ENCODE measurements at regions not wholly inside any gene's neighbourhood (a gene's known extent, or its start where the extent isn't known, plus 50 kb on each side); places are given as distances from the start of the nearest gene placed in this dataset.
A peak's percentile ranks its signal among the peaks of the same experiment; 100 is the strongest.

- no peak for DNase-seq
- H3K4me3 ChIP-seq (ENCODE audit: insufficient read depth, low read depth, low read length) = no peak overlapping the region
- no peaks in the 10 kb centered on the region for H3K36me3 ChIP-seq (replicated peaks; ENCODE audit: control insufficient read depth, insufficient read depth, low read length)
- no peaks in the 10 kb centered on the region for H3K27me3 ChIP-seq (ENCODE audit: control insufficient read depth, insufficient read depth, low read length)
Observed at GRCh38 chr5:166356096-166356495, 1935.3 kb upstream of the WWC1 start.

- Histone ChIP-seq H3K27me3 (ENCODE audit: control insufficient read depth, insufficient read depth, low read length) (no peaks in the 10 kb centered on the region), H3K36me3 (replicated peaks; ENCODE audit: control insufficient read depth, insufficient read depth, low read length) (no peaks in the 10 kb centered on the region), H3K4me3 (ENCODE audit: insufficient read depth, low read depth, low read length) (no peak overlapping the region)
- DNase-seq = no peak
Observed at GRCh38 chr5:166358127-166358830, 1933.2 kb upstream of the WWC1 start.

- no peaks in the 10 kb centered on the region for H3K36me3 ChIP-seq (replicated peaks; ENCODE audit: control insufficient read depth, insufficient read depth, low read length)
- DNase-seq = no peak
Observed at GRCh38 chr5:166363087-166363760, 1928.2 kb upstream of the WWC1 start.

GRCh38 chr5:166365164-166365563 is 1926.3 kb upstream of the WWC1 start:
- no peaks in the 10 kb centered on the region for H3K36me3 ChIP-seq (replicated peaks; ENCODE audit: control insufficient read depth, insufficient read depth, low read length)
- H3K27me3 ChIP-seq (ENCODE audit: control insufficient read depth, insufficient read depth, low read length) = no peaks in the 10 kb centered on the region; the same call in 1 of the 2 replicates
- H3K4me3 ChIP-seq (ENCODE audit: insufficient read depth, low read depth, low read length) = no peak overlapping the region
- no peak for DNase-seq

More at GRCh38 chr5:166363087-166363760, 1928.2 kb upstream of the WWC1 start:
- Histone ChIP-seq H3K27me3 (ENCODE audit: control insufficient read depth, insufficient read depth, low read length) (no peaks in the 10 kb centered on the region; the same call in 1 of the 2 replicates), H3K4me3 (ENCODE audit: insufficient read depth, low read depth, low read length) (no peak overlapping the region)

- Histone ChIP-seq H3K27me3 (ENCODE audit: control insufficient read depth, insufficient read depth, low read length) (peaks cover 2% of the 10 kb centered on the region; the same call in 1 of the 2 replicates), H3K36me3 (replicated peaks; ENCODE audit: control insufficient read depth, insufficient read depth, low read length) (no peaks in the 10 kb centered on the region), H3K4me3 (ENCODE audit: insufficient read depth, low read depth, low read length) (no peak overlapping the region)
- no peak for DNase-seq
Observed at GRCh38 chr5:166367391-166367790, 1924.1 kb upstream of the WWC1 start.

GRCh38 chr5:166369346-166369745 is 1922.1 kb upstream of the WWC1 start:
- no peak for DNase-seq
- H3K4me3 ChIP-seq (ENCODE audit: insufficient read depth, low read depth, low read length) = no peak overlapping the region
- no peaks in the 10 kb centered on the region for H3K36me3 ChIP-seq (replicated peaks; ENCODE audit: control insufficient read depth, insufficient read depth, low read length)
- peaks cover 2% of the 10 kb centered on the region; the same call in 1 of the 2 replicates for H3K27me3 ChIP-seq (ENCODE audit: control insufficient read depth, insufficient read depth, low read length)

GRCh38 chr5:166369807-166370206 is 1921.6 kb upstream of the WWC1 start:
- Histone ChIP-seq H3K36me3 (replicated peaks; ENCODE audit: control insufficient read depth, insufficient read depth, low read length) (no peaks in the 10 kb centered on the region), H3K27me3 (ENCODE audit: control insufficient read depth, insufficient read depth, low read length) (peaks cover 2% of the 10 kb centered on the region; the same call in 1 of the 2 replicates), H3K4me3 (ENCODE audit: insufficient read depth, low read depth, low read length) (no peak overlapping the region)
- DNase-seq = no peak

- no peaks in the 10 kb centered on the region for H3K36me3 ChIP-seq (replicated peaks; ENCODE audit: control insufficient read depth, insufficient read depth, low read length)
- H3K4me3 ChIP-seq (ENCODE audit: insufficient read depth, low read depth, low read length) = no peak overlapping the region
- DNase-seq = no peak
- peaks cover 2% of the 10 kb centered on the region; the same call in 1 of the 2 replicates for H3K27me3 ChIP-seq (ENCODE audit: control insufficient read depth, insufficient read depth, low read length)
Observed at GRCh38 chr5:166370928-166371690, 1920.3 kb upstream of the WWC1 start.

- Histone ChIP-seq H3K4me3 (ENCODE audit: insufficient read depth, low read depth, low read length) (no peak overlapping the region), H3K27me3 (ENCODE audit: control insufficient read depth, insufficient read depth, low read length) (peaks cover 2% of the 10 kb centered on the region; the same call in 1 of the 2 replicates), H3K36me3 (replicated peaks; ENCODE audit: control insufficient read depth, insufficient read depth, low read length) (no peaks in the 10 kb centered on the region)
- DNase-seq = no peak
Observed at GRCh38 chr5:166373817-166374216, 1917.6 kb upstream of the WWC1 start.

- Histone ChIP-seq H3K36me3 (replicated peaks; ENCODE audit: control insufficient read depth, insufficient read depth, low read length) (no peaks in the 10 kb centered on the region), H3K4me3 (ENCODE audit: insufficient read depth, low read depth, low read length) (no peak overlapping the region), H3K27me3 (ENCODE audit: control insufficient read depth, insufficient read depth, low read length) (no peaks in the 10 kb centered on the region; the same call in 1 of the 2 replicates)
- DNase-seq = no peak
Observed at GRCh38 chr5:166377756-166378155, 1913.7 kb upstream of the WWC1 start.

GRCh38 chr5:166379517-166379916 is 1911.9 kb upstream of the WWC1 start:
- H3K4me3 ChIP-seq (ENCODE audit: insufficient read depth, low read depth, low read length) = no peak overlapping the region
- H3K27me3 ChIP-seq (ENCODE audit: control insufficient read depth, insufficient read depth, low read length) = no peaks in the 10 kb centered on the region
- no peaks in the 10 kb centered on the region for H3K36me3 ChIP-seq (replicated peaks; ENCODE audit: control insufficient read depth, insufficient read depth, low read length)
- DNase-seq = no peak

GRCh38 chr5:166382031-166382430 is 1909.4 kb upstream of the WWC1 start:
- DNase-seq = peak; percentile 68
- no peaks in the 10 kb centered on the region for H3K27me3 ChIP-seq (ENCODE audit: control insufficient read depth, insufficient read depth, low read length)
- no peak overlapping the region for H3K4me3 ChIP-seq (ENCODE audit: insufficient read depth, low read depth, low read length)
- no peaks in the 10 kb centered on the region for H3K36me3 ChIP-seq (replicated peaks; ENCODE audit: control insufficient read depth, insufficient read depth, low read length)

GRCh38 chr5:166398131-166398530 is 1893.3 kb upstream of the WWC1 start:
- Histone ChIP-seq H3K36me3 (replicated peaks; ENCODE audit: control insufficient read depth, insufficient read depth, low read length) (no peaks in the 10 kb centered on the region), H3K27me3 (ENCODE audit: control insufficient read depth, insufficient read depth, low read length) (no peaks in the 10 kb centered on the region), H3K4me3 (ENCODE audit: insufficient read depth, low read depth, low read length) (no peak overlapping the region)
- DNase-seq = no peak

- no peak for DNase-seq
- Histone ChIP-seq H3K36me3 (replicated peaks; ENCODE audit: control insufficient read depth, insufficient read depth, low read length) (no peaks in the 10 kb centered on the region), H3K27me3 (ENCODE audit: control insufficient read depth, insufficient read depth, low read length) (no peaks in the 10 kb centered on the region), H3K4me3 (ENCODE audit: insufficient read depth, low read depth, low read length) (no peak overlapping the region)
Observed at GRCh38 chr5:166399781-166400180, 1891.7 kb upstream of the WWC1 start.

GRCh38 chr5:166401391-166401790 is 1890.1 kb upstream of the WWC1 start:
- H3K27me3 ChIP-seq (ENCODE audit: control insufficient read depth, insufficient read depth, low read length) = no peaks in the 10 kb centered on the region

More at GRCh38 chr5:166401391-166401790, 1890.1 kb upstream of the WWC1 start:
- DNase-seq = no peak
- H3K36me3 ChIP-seq (replicated peaks; ENCODE audit: control insufficient read depth, insufficient read depth, low read length) = no peaks in the 10 kb centered on the region
- H3K4me3 ChIP-seq (ENCODE audit: insufficient read depth, low read depth, low read length) = no peak overlapping the region
